Activated CD4-positive, CD25-positive, alpha-beta regulatory T cell treated with anti-CD3 and anti-CD28 coated beads, Interleukin-2, amount 50 U/mL, for 16 hours (primary cell): ENCODE measurements at regions not wholly inside any gene's neighbourhood (a gene's known extent, or its start where the extent isn't known, plus 50 kb on each side); places are given as distances from the start of the nearest gene placed in this dataset.

Experiments
- DNase-seq: peaks from one replicate; pipeline ENCODE4 v3.0.0-alpha.2; 2020; ENCODE audit warnings: low read depth, low spot score

DNA sequence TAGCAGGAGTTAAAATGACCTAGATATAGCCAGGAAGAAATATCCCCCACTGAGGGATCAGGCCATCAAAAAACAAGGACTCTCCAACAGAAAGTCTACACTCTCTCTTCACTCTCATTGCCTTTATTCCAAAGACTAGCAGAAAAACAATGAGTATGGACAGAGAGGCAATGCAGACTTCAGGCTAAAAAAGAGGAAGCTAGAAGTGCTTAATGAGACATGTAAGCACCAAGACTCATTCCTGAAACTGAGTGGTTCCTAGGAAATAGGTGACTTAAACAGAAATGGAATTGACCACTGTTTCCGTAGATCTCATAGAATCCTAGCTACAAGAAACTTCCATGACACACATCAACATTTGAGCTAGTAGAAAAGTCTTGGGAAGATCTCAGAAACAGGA is 387.3 kb downstream of the KDM5D start:
- DNase-seq, result no peak

DNA sequence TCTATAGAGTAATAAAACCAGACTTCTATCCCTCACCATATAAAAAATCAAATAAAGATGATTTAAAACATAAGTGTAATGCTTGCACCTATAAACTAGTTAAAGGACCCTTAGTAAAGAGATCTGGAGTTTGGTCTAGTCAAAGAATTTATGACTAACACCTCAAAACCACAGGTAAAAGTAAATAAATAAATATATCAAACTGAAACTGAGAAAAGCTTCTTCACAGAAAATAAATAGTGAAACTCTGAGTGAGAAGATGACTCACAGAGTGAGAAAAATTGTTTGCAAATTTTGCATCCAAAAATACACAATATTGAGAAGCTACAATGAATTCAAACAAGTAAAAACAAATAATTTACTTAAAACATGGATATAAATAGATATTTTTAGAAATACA is 387.8 kb downstream of the KDM5D start:
- no peak for DNase-seq

DNA sequence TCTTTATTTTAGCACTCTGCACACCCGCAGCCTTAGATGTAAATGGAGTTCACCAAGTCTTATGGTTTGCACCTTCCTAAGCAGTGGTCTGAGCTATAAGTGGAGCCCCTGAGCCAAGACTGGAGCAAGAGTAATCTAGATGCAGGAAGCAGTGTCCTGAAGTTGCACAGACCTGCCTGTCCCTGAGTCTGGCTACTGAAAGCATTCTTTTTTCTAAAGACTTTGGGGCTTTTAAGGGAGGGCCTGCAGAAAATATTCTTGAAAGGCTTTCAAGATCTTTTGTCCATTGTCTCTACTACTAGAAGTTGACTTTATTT is 389.7 kb downstream of the KDM5D start:
- no peak for DNase-seq

DNA sequence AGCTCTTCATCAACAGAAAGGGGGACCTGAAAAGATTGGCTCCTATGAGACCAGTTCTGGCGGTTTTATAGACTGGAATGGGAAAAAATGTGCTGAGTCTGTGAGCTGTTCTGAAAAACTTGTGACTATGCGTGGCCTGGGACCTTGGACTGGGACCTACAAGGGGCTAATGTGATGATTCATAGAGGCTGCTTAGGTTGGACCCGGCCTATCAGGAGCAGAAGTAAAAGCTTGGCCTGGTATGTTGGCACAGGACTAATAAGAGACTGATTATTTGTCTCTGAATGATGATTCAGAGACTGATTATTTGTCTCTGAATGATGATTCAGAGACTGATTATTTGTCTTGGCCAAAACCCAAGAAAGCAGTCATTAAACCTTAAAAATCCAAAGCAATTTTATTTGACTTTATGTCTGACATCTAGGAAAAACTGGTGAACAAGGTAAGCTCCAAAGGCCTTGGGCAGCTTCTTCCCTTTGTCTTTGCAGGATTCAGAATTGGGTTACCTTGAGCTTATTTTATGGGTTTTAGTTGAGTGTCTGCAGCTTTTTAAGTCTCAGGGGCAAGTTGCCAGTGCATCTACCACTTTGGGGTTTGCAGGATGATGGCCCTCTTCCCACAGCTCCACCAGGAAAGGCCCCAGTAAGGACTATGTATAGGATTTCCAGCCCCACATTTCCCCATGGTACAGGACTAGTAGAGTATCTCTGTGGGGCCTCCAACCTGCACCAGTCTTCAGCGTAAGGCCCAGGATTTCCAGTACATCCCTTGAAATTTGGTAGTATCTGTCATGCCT is 390.3 kb downstream of the KDM5D start:
- DNase-seq, result no peak

DNA sequence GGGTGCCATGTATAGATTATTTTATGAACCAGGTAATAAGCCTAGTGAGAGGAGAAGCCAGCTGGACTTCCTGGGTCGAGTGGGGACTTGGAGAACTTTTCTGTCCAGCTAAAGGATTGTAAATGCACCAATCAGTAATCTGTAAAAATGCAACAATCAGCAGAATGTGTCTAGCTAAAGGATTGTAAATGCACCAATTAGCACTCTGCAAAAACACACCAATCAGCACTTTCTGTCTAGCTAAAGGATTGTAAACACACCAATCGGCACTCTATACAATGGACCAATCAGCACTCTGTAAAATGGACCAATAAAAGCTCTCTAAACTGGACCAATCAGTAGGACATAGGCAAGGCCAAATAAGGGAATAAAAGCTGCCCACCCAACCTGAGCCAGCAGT is 392.9 kb downstream of the KDM5D start:
- no peak for DNase-seq

DNA sequence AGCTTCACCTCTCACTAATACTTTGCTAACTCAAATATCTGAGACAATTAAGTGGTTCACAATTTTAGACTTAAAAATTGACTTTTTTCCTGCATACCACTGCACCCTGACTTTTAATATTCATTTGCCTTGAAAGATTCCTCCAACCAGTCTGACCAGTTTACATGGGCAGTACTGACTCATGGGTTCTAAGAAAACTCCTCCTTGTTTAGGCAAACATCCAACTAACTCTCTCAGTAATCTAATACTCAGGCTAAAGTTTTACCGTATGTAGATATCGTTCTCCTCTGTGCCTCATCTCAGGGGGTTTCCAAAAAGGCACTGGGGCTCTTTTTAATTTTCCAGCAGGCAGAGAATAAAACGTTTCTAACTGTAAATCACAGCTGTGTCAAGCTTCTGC is 422.8 kb downstream of the KDM5D start:
- no peak for DNase-seq

DNA sequence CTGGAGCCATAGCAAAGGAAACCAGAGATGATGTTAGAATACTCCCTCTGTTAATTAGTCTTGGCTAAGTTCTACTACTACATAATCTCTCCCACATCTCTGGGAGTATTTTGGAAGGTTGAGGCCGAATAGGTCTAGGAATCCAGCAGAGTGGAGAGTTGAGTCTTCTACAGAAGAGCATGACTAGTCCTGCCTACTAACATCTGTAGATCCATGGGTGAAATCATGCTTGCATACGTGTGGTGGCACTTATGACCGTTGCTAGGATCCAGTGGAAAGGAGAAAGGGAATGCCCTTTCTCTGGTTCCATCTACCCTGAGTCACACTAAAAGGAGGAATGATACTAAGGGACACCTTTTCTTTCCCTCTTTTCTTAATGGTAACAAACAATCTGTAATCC is 425.4 kb downstream of the KDM5D start:
- DNase-seq, result no peak

DNA sequence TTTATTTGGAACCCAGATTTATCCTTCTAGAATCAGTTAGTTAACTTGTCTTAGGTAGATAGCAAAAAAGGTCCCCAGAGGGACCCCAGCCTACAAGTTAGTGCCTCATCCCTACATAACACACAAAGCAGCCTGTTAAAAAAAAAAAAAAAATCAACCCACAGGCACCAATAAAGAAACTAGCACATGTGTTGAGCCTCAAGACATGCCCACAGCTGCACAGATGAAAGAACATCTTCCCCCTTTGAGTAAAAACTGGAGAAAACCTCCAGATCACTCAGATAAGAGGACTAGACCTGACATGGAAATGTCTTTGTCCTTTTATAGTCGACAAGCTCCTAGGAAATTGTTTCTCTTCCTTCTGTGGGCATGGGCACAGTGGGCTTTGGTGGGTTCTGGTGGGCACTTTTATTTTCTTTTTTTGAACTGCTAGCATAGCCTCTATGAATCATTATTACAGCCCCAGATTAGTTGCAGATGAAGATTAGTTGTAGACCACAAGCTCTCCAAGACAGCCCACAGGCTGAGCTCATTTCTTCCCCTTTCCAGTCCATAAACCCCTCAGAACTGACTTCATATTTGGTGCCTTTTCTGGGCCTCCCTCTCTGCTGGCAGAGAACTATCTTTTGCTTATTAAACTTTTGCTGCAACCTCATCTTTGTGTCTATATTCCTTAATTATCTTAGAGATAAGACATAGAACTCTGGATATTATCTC is 427.1 kb downstream of the KDM5D start:
- DNase-seq, result no peak

DNA sequence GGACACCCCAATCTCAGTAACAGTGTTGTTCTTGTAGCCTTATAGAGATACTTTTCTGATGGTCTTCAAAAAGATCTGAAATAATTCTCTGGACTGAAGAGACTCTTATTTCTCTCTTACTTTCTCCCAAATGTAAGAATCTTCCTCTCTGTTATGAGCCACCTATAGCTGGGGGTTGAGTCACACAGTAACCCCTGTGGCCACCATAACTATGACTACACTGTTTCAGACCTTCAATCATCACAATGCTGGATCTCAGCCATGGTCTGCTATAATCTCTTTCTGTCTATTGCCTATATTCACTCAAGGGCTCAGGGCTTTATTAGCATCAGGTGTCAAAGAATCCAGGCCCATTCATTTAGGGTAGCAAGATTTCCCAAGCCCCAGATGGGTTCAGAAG is 436.9 kb downstream of the KDM5D start:
- no peak for DNase-seq

DNA sequence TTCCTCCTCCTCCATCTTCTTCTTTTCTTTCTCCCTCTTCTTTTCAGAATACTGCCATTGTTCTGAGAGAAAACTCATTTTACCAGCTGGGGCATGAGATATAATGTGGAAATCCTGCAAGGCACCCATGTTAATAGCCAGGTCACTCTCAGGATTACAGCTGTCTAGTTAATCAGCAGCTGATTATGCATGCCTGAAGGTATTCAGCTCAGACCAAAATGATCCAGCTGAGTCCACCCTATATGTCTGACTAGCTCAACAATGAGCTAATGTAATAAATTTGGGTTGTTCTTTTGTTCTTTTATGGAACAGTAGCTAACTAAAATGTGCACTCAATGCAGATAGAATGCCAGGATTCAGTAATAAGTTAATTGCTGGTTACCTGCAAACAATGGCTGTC is 441.4 kb downstream of the KDM5D start:
- DNase-seq, result no peak

DNA sequence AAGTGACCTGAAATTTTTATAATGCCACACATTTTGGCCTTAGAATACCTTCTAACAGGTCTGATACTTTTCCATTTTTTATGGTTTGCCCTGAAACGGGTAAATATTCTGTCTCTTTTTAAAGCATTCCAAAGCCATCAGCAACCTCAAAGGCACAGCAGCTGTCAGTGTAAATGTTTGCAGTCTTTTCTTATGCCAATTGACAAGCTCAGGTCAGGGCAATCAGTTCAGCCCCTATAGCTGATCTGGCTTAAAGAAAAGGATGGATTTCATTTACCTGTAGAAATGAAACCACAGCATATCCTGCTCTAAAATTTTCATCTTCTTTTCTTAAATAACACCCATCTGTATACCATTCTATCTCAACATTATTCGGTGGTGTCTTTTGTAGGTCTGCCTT is 453.6 kb downstream of the KDM5D start:
- no peak for DNase-seq

DNA sequence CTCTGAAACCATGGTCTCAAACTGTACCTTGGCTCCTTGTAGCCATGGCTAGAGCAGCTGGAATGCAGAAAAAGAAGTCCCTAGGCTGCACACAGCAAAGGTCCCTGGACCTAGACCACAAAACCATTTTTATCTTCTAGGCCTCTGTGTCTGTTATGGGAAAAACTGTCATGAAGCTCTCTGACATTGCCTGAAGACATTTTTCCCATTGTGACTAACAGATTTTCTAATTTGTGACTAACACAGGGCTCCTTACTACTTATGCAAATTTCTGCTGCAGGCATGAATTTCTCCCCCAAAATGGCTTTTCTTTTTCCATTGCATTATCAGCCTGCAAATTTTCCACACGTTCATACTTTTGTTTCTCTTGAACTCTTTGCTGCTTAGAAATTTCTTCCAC is 470.4 kb downstream of the KDM5D start:
- no peak for DNase-seq

DNA sequence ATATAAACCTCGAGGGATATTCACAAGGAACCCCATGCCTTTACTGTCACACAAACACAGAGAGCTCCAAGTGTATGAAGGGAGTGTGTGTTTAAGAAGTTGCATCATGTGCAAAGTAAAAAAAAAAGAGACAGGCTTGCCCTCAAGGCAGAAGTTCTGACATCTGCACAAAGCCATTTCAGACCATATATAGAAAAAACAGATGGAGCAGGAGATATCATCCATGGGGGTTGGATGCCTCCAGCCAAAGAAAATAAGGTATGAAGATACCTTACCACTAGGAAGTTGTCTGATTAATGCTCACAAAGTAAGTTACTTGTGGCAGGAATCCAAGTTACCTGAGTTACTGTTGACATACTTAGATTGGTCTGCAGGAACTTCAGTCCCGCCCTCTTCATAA is 476.2 kb downstream of the KDM5D start:
- DNase-seq, result no peak

DNA sequence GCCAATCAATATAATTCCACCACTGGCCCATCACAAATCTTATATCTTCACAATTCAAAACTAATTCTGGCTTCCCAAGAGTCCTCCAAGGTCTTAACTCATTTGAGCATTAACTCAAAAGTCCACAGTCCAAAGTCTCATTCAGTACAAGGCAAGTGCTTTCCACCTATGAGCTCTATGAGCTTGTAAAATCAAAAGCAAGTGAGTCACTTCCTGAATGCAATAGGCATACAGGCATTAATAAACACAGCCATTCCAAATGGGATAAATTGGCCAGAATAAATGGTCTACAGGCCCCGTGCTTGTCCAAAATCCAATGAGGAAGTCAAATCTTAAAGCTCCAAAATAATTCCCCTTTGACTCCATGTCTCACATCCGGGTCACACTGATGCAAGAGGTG is 479.1 kb downstream of the KDM5D start:
- DNase-seq, result no peak

DNA sequence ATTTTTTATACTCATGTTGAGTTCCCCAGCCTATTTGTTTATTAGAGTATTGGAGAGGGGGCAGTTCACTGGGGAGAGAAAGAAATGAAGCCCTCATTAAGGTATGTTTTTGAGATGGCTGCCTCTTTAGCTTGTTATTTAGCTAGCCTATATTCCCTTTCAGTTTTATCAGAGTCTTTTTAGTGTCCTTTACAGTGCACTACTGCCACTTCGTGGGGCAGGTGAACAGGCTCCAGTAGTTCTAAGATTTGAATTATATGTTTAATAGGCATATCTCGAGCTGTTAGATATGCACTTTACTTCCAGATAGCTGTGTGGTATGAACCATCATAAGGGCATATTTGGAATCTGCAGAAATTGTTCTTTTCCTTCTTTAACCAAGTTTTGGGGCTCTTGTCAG is 482.2 kb downstream of the KDM5D start:
- no peak for DNase-seq

DNA sequence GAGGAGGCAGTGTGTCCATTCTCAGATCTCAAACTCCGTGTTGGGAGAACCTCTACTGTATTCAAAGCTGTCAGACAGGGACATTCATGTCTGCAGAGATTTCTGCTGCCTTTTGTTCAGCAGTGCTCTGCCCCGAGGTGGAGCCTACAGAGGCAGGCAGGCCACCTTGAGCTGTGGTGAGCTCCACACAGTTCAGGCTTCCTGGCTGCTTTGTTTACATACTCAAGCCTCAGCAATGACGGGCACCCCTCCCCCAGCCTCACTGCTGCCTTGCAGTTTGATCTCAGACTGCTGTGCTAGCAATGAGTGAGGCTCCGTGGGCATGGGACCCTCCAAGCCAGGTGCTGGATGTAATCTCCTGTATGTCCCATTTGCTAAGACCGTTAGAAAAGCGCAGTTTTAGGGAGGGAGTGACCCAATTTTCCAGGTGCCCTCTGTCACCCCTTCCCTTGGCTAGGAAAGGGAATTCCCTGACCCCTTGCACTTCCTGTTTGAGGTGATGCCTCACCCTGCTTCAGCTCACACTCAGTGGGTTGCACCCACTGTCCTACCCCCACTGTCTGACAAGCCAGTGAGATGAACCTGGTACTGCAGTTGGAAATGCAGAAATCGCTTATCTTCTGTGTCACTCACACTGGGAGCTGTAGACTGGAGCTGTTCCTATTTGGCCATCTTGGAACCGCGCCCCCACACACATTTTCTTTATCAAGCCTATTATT is 458.9 kb upstream of the HSFY2 start:
- no peak for DNase-seq

DNA sequence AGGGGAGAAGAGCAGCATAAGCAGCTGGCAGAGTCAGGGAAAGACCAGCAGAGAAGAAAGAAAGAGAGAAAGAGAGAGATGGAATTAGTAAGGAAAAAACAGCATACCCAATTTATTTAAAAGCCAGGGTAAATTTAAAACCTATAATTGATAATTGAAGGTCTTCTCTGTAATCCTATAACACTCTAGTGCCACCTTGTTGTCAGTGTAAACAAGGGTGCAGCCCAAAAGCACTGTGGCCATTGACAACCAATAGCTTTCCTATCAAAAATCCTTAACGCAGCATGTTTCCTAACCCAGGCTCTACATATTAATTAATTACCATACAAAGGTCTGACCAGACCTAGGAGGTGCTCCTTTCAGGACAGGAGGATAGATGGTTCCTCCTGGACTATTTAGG is 447.2 kb upstream of the HSFY2 start:
- DNase-seq, result no peak

DNA sequence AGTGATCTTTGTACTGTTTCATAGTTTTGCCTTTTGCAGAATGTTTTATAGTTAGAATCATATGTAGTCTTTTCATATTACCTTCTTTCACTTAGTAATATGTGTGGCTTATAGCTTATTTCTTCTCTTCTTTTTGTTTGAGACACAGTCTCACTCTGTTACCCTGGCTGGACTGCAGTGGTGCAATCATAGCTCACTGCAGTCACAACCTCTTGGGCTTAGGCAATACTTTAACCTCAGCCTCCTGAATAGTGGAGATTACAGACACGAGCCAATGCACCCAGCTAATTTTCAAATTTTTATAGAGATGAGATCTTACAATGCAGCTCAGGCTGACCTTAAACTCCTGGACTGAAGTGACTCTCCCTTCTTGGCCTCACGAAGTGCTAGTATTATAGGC is 435.4 kb upstream of the HSFY2 start:
- DNase-seq, result no peak

DNA sequence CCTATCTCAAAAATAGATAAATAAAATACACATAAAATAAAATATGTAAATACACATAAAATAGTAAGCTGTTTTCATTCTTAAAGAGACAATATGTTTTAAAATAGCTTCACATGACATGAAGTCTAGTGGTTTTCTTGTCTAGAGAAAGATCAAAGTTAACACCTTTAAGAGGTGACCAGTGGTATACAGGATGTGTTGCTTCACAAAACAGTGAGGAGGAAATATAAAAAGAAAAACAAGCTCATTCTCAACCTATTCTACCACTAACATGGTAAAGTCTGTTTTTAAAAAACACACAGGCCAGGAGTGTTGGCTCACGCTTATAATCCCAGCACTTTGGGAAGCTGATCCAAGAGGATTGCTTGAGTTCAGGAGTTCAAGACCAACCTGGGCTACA is 433.5 kb upstream of the HSFY2 start:
- DNase-seq, result no peak

DNA sequence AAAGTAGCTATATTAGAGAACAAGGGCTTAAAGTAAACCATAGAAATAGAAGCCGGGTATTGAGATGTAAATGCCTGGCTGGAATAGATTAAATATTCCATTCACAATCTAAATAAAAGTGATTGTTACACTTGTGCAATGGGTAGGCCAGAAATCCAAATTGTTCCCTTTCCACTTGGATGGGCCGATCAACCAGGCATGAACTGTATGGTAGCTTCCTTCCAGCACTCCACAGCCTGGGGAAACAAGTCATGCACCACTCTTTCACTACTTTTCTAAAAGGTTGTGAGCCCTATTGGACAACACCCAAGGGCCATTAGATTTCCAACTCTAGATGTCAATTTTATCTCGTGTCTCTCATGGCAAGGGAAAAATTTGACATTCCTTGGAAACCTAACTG is 407.3 kb upstream of the HSFY2 start:
- no peak for DNase-seq

DNA sequence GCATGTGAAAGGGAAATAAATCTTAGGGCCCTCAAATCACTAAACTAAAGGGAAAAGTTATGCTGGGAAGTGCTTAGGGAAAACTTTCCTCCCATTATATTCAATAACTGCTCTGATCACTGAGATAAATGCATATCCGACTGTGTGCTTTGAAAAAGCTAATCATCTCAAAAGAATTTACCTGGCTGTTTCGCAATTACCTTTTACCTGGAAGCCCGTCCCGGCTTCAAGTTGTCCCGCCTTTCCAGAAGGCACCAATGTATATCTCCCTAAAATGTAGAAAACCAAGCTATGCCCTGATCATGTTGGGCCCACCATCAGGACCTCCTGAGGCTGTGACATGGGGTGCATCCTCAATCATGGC is 394.6 kb upstream of the HSFY2 start:
- DNase-seq, result no peak

DNA sequence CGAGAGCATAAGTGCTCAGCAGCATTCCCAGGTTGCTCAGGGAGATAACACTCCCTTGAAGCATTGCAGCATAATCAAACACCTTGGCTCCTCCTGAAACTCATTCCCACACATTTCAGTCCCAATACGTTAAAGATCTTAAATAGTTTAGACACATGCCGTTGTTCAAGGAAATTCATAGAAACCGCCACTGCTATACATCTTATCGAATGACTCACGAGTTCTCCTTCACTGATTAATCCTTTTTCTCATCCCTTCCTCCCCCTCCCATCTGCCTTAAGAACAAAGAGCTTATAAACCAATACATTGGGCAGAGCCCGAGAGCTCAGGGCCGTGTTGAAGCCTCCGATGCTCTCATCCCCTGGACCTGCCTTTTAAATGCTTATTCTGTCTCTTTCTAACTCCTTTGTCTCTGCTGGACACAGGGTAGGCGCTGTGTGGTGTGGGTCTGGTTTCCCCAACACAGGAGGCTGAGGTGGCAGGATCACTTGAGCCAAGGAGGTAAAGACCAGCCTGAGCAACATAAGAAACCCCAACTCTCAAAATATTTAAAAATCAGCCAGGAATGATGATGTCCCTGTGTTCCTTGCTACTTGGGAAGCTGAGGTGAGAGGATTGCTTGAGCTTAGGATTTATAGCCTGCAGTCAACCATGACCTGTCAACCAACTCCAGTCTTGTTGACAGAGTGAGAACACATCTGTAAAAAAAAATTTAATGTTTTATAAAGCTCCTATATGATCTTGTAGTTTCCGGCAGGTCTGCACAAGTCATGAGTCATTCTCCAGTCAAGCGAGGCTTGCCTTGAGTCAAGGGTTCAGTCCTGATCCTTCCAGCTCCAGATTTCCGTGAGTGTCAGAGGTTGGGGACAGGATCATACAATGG is 394.0 kb upstream of the HSFY2 start:
- no peak for DNase-seq
